ENCODE measurements at regions not wholly inside any gene's neighbourhood (a gene's known extent, or its start where the extent isn't known, plus 50 kb on each side); places are given as distances from the start of the nearest gene placed in this dataset.

GRCh38 chr3:127464642-127465041 lies 125.9 kb downstream of the TPRA1 start:
- intact Hi-C loops (cut with micrococcal nuclease), result no loop called here
- Histone ChIP-seq H3K4me1 (ENCODE audit: control insufficient read depth in 1 of 2, insufficient read depth in 2 of 2, low read length in 2 of 2) (no peaks in the 10 kb centered on the region; a peak in 1 of 4 replicates), H3K4me2 (ENCODE audit: low read length) (no peak overlapping the region), H2AFZ (ENCODE audit: low read depth, low read length, poor library complexity, severe bottlenecking) (no peak overlapping the region), H3K27ac (ENCODE audit: low read depth, low read length) (no peak overlapping the region), H3K36me3 (ENCODE audit: control insufficient read depth in 1 of 2, insufficient read depth in 2 of 2, low read length in 2 of 2) (no peaks in the 10 kb centered on the region), H3K9me2 (ENCODE audit: insufficient read depth) (no peaks in the 10 kb centered on the region), H3K9me3 (ENCODE audit: control insufficient read depth in 1 of 2, insufficient read depth in 1 of 2, low read depth in 1 of 2, low read length in 2 of 2) (no peaks in the 10 kb centered on the region), H4K20me1 (ENCODE audit: insufficient read depth) (no peaks in the 10 kb centered on the region), H3K27me3 (ENCODE audit: insufficient read depth, low read length) (no peaks in the 10 kb centered on the region), H3K9ac (ENCODE audit: low read length) (no peak overlapping the region), H3K4me3 (replicated peaks in 1 of 2; ENCODE audit: low read depth in 1 of 2, low read length in 2 of 2) (no peak overlapping the region), H3K79me2 (ENCODE audit: insufficient read depth, low read length) (no peaks in the 10 kb centered on the region)
- POLR2A ChIA-PET, result no interaction called here
- BruUV-seq (replicated peaks), result no TSS peak
- RAD21 ChIA-PET (ENCODE audit: low non-redundant PET in 1 of 2, low total read pairs in 2 of 2, uncharacterized antibody in 2 of 2, unreplicated experiment in 2 of 2), result no interaction called here
- no peak for TF ChIP-seq SIN3A (IDR thresholded peaks at IDR 0.05; ENCODE audit: low read depth)
- no peak for TF ChIP-seq TCF7L2 (IDR thresholded peaks at IDR 0.05; ENCODE audit: borderline replicate concordance, extremely low read depth, insufficient read depth, insufficient read length)
- no peak for TF ChIP-seq FOSL1 (IDR thresholded peaks at IDR 0.05; ENCODE audit: low read depth)
- no peak for TF ChIP-seq CEBPB (IDR thresholded peaks at IDR 0.05; ENCODE audit: low read depth)
- TF ChIP-seq POLR2A (IDR thresholded peaks at IDR 0.05; ENCODE audit: borderline replicate concordance, extremely low read depth, insufficient read depth, insufficient read length), result no peak
- TF ChIP-seq POLR2AphosphoS5 (IDR thresholded peaks at IDR 0.05; ENCODE audit: low read depth, low read length), result no peak
- no peak for TF ChIP-seq SRF (IDR thresholded peaks at IDR 0.05; ENCODE audit: low read depth)
- no peak for TF ChIP-seq ZBTB33 (IDR thresholded peaks at IDR 0.05; ENCODE audit: extremely low read depth, insufficient replicate concordance, low read length)
- no peak for TF ChIP-seq MAX (IDR thresholded peaks at IDR 0.05)
- no peak for TF ChIP-seq EGR1 (IDR thresholded peaks at IDR 0.05; ENCODE audit: low read depth)
- TF ChIP-seq ELF1 (IDR thresholded peaks at IDR 0.05; ENCODE audit: borderline replicate concordance, low read depth), result no peak
- no peak for TF ChIP-seq CTCF (IDR thresholded peaks at IDR 0.05 in 2 of 3, conservative IDR thresholded peaks at IDR 0.05 in 1 of 3; ENCODE audit: borderline replicate concordance in 1 of 3, insufficient read depth in 1 of 3, low read depth in 2 of 3, low read length in 2 of 3)
- no peak for TF ChIP-seq CBX3 (IDR thresholded peaks at IDR 0.05; ENCODE audit: low read depth)
- TF ChIP-seq ZFX (IDR thresholded peaks at IDR 0.05), result no peak
- no peak for TF ChIP-seq RAD21 (IDR thresholded peaks at IDR 0.05; ENCODE audit: low read depth)
- no peak for TF ChIP-seq SP1 (IDR thresholded peaks at IDR 0.05; ENCODE audit: low read depth)
- no peak for TF ChIP-seq EZH2 (IDR thresholded peaks at IDR 0.05)
- TF ChIP-seq JUND (IDR thresholded peaks at IDR 0.05), result no peak
- TF ChIP-seq REST (IDR thresholded peaks at IDR 0.05; ENCODE audit: low read depth), result no peak
- TF ChIP-seq EZH2phosphoT487 (IDR thresholded peaks at IDR 0.05; ENCODE audit: borderline replicate concordance), result no peak
- peak; percentile 52; the same call in 1 of the 2 replicates for ATAC-seq
- CTCF ChIA-PET, result no interaction called here
- no peak for DNase-seq (ENCODE audit: low read depth, low spot score)

All from HCT116 (cell line).